ENCODE measurements at regions not wholly inside any gene's neighbourhood (a gene's known extent, or its start where the extent isn't known, plus 50 kb on each side); places are given as distances from the start of the nearest gene placed in this dataset.

DNA sequence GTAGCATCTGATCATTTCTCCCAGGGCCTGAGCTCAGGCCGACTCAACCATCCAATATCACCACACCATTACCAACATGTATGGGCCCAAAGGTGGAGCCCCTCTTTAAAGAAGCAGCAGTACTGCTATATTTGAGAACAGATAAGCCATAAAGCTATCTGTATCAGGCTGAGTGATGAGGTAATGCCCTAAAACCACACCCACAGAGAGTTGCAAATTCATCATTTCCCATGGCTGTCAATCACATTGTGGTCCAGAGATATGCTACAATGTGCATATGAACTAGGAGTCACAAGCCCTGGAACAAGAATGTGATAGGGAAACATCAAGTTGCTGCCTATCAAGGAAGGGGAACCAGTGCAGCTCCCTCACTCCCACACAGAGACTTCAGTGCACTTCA lies 52.6 kb upstream of the GALNT13 start:
- Histone ChIP-seq H3K4me1 (no peaks in the 10 kb centered on the region), H3K27ac (no peak overlapping the region), H3K27me3 (no peaks in the 10 kb centered on the region), H3K4me3 (no peak overlapping the region), H3K36me3 (no peaks in the 10 kb centered on the region), H3K9me3 (peaks cover 0 to 13% (median 0%) of the 10 kb centered on the region in 11 donors)
- TF ChIP-seq, protein P1, sequence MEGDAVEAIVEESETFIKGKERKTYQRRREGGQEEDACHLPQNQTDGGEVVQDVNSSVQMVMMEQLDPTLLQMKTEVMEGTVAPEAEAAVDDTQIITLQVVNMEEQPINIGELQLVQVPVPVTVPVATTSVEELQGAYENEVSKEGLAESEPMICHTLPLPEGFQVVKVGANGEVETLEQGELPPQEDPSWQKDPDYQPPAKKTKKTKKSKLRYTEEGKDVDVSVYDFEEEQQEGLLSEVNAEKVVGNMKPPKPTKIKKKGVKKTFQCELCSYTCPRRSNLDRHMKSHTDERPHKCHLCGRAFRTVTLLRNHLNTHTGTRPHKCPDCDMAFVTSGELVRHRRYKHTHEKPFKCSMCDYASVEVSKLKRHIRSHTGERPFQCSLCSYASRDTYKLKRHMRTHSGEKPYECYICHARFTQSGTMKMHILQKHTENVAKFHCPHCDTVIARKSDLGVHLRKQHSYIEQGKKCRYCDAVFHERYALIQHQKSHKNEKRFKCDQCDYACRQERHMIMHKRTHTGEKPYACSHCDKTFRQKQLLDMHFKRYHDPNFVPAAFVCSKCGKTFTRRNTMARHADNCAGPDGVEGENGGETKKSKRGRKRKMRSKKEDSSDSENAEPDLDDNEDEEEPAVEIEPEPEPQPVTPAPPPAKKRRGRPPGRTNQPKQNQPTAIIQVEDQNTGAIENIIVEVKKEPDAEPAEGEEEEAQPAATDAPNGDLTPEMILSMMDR (IDR thresholded peaks at IDR 0.05) = no peak
- no peak for DNase-seq
- 65 to 89% methylated on average over 1 of the region's 1 CpG for WGBS, 2 donors
- no peak for ATAC-seq
- intact Hi-C loops (cut with DNase I) = no loop called here

DNA sequence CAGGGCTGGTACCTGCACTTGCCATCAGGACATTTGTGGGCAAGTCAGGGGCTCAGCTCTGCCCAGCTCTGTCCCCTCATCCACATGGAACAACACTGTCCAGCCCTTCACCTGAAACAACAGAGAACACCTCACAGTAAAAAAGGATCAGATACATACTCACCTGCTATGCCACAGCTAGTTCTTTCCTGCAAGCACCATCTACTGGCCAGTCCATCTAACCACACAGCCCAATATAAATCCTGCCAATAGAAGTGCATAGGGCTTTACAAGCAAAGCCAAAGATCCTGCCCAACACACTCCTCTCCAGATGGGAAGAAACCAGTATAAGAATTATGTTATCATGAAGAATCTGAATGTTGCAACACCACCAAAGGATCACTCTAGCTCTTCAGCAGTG lies 52.2 kb upstream of the GALNT13 start:
- no peak overlapping the region for H3K4me3 ChIP-seq
- DNase-seq (no peak), ATAC-seq (no peak)
- no peaks in the 10 kb centered on the region for H3K27me3 ChIP-seq
- peaks cover 0 to 13% (median 0%) of the 10 kb centered on the region in 11 donors for H3K9me3 ChIP-seq
- TF ChIP-seq, protein P1 (IDR thresholded peaks at IDR 0.05) = no peak
- no peaks in the 10 kb centered on the region for H3K4me1 ChIP-seq
- H3K27ac ChIP-seq = no peak overlapping the region
- H3K36me3 ChIP-seq = no peaks in the 10 kb centered on the region
- intact Hi-C loops (cut with DNase I) = no loop called here

Data from heart right ventricle (tissue), 16 donors.